ENCODE measurements at regions not wholly inside any gene's neighbourhood (a gene's known extent, or its start where the extent isn't known, plus 50 kb on each side); places are given as distances from the start of the nearest gene placed in this dataset.

- TF ChIP-seq ARNTL (CRISPR knock-in tag; IDR thresholded peaks at IDR 0.05; ENCODE audit: borderline replicate concordance, low read depth) (no peak), ZNF70 (CRISPR knock-in tag; IDR thresholded peaks at IDR 0.05) (no peak), RARB (CRISPR knock-in tag; IDR thresholded peaks at IDR 0.05) (no peak), CSRNP3 (CRISPR knock-in tag; IDR thresholded peaks at IDR 0.05) (no peak)
- ATAC-seq = no peak
These were observed 295.3 kb upstream of the KIF2B start for GRCh38 chr17:53527473-53527872.

- TF ChIP-seq GLIS3 (CRISPR knock-in tag; IDR thresholded peaks at IDR 0.05) (no peak), ZFP30 (CRISPR knock-in tag; IDR thresholded peaks at IDR 0.05) (no peak), CSDC2 (CRISPR knock-in tag; IDR thresholded peaks at IDR 0.05) (no peak), RARB (CRISPR knock-in tag; IDR thresholded peaks at IDR 0.05) (no peak), CSRNP3 (CRISPR knock-in tag; IDR thresholded peaks at IDR 0.05) (no peak), POU6F1 (CRISPR knock-in tag; IDR thresholded peaks at IDR 0.05; ENCODE audit: borderline replicate concordance, low read depth) (no peak), ZNF8 (CRISPR knock-in tag; IDR thresholded peaks at IDR 0.05) (no peak), BACH2 (CRISPR knock-in tag; IDR thresholded peaks at IDR 0.05; ENCODE audit: borderline replicate concordance) (no peak), TOX (CRISPR knock-in tag; IDR thresholded peaks at IDR 0.05; ENCODE audit: borderline replicate concordance) (no peak), ZNF70 (CRISPR knock-in tag; IDR thresholded peaks at IDR 0.05) (no peak), TSHZ2 (CRISPR knock-in tag; IDR thresholded peaks at IDR 0.05) (no peak), PPARA (CRISPR knock-in tag; IDR thresholded peaks at IDR 0.05; ENCODE audit: borderline replicate concordance) (no peak), ISL1 (CRISPR knock-in tag; IDR thresholded peaks at IDR 0.05) (no peak), OSR1 (CRISPR knock-in tag; IDR thresholded peaks at IDR 0.05) (no peak), SNAI2 (CRISPR knock-in tag; IDR thresholded peaks at IDR 0.05) (no peak), CREB5 (CRISPR knock-in tag; IDR thresholded peaks at IDR 0.05; ENCODE audit: low read depth) (no peak), ARNTL (CRISPR knock-in tag; IDR thresholded peaks at IDR 0.05; ENCODE audit: borderline replicate concordance, low read depth) (no peak)
These were observed 297.1 kb upstream of the KIF2B start for GRCh38 chr17:53525590-53525989.

GRCh38 chr17:53516636-53517035 is 306.1 kb upstream of the KIF2B start:
- 0 out of 3 replicates have a peak, but pooled peaks have one; percentile 20 for ATAC-seq
- TF ChIP-seq TCF4 (CRISPR knock-in tag; IDR thresholded peaks at IDR 0.05; ENCODE audit: borderline replicate concordance) (no peak), CSDC2 (CRISPR knock-in tag; IDR thresholded peaks at IDR 0.05) (no peak)

More at GRCh38 chr17:53525590-53525989, 297.1 kb upstream of the KIF2B start:
- ATAC-seq = no peak

- ATAC-seq = no peak
- TF ChIP-seq TOX (CRISPR knock-in tag; IDR thresholded peaks at IDR 0.05; ENCODE audit: borderline replicate concordance) (no peak), ISL1 (CRISPR knock-in tag; IDR thresholded peaks at IDR 0.05) (peak; percentile 72), GLIS3 (CRISPR knock-in tag; IDR thresholded peaks at IDR 0.05) (no peak), PATZ1 (CRISPR knock-in tag; IDR thresholded peaks at IDR 0.05; ENCODE audit: borderline replicate concordance) (no peak), TCF4 (CRISPR knock-in tag; IDR thresholded peaks at IDR 0.05; ENCODE audit: borderline replicate concordance) (peak; percentile 98), ZFP30 (CRISPR knock-in tag; IDR thresholded peaks at IDR 0.05) (no peak), CSRNP3 (CRISPR knock-in tag; IDR thresholded peaks at IDR 0.05) (peak; percentile 63; the same call in 1 of the 2 replicates), SNAI2 (CRISPR knock-in tag; IDR thresholded peaks at IDR 0.05) (peak; percentile 71; the same call in 1 of the 2 replicates), ZNF70 (CRISPR knock-in tag; IDR thresholded peaks at IDR 0.05) (no peak), TSHZ2 (CRISPR knock-in tag; IDR thresholded peaks at IDR 0.05) (peak; percentile 99), RARB (CRISPR knock-in tag; IDR thresholded peaks at IDR 0.05) (no peak)
These were observed 323.4 kb upstream of the KIF2B start for GRCh38 chr17:53499277-53499676.

Data from SK-N-SH treated with all-trans-retinoic acid at 6 μM for 48 hours (cell line).